Endothelial cell of umbilical vein (primary cell): ENCODE measurements at regions not wholly inside any gene's neighbourhood (a gene's known extent, or its start where the extent isn't known, plus 50 kb on each side); places are given as distances from the start of the nearest gene placed in this dataset.

Source experiments
- BruUV-seq: library from RNA; stranded (reverse); fragments of 400-500 nt; replicated peaks from 2 replicates; lab custom pipeline; 2021; lab: Mats Ljungman, UMichigan
- CTCF ChIA-PET: fragments of 300-600, 350-600 bp; sonication (Branson Sonifier 250); formaldehyde crosslinking; loops from one replicate; lab custom pipeline; 2021; ENCODE audit warnings: antibody characterized with exemption, inconsistent platforms; lab: Charles Lee
- POLR2A ChIA-PET: fragments of 300-600, 350-600 bp; sonication (Branson Sonifier 250); formaldehyde crosslinking; loops from one replicate; lab custom pipeline; 2021; ENCODE audit warnings: antibody characterized with exemption, inconsistent platforms; lab: Charles Lee
- DNase-seq: peaks from one replicate; pipeline ENCODE4 v3.0.0-alpha.2; 2011; ENCODE audit warnings: low read depth, low spot score
- FAIRE-seq: peaks from 2 replicates; lab custom pipeline; 2011; peaks lifted over from hg19 to GRCh38; lab: Jason Lieb, UNC
- H2AFZ ChIP-seq: 2 replicates; pipeline ENCODE4 v1.6.0; 2012; ENCODE audit warnings: low read depth, low read length, control low read depth, inconsistent platforms
- H3K27ac ChIP-seq: 2 replicates; pipeline ENCODE4 v1.5.1; 2011; ENCODE audit warnings: low read depth, mild to moderate bottlenecking, control low read depth, low read length, moderate library complexity; ENCODE audit not compliant: insufficient read depth
- H3K27me3 ChIP-seq, 2 experiments: 2 replicates each; pipeline versions ENCODE4 v1.6.0 to v1.6.1; 2011; ENCODE audit warnings: low read length in 2 of 2, mixed read lengths in 1 of 2; ENCODE audit not compliant: control insufficient read depth in 2 of 2, insufficient read depth in 2 of 2
- H3K36me3 ChIP-seq, 2 experiments: 2 replicates in 1 of 2; 3 replicates in 1 of 2; pipeline ENCODE4 v1.5.1; 2011; ENCODE audit warnings: low read length in 2 of 2, mild to moderate bottlenecking in 1 of 2, moderate library complexity in 1 of 2; ENCODE audit not compliant: control insufficient read depth in 2 of 2, insufficient read depth in 2 of 2; ENCODE audit errors: extremely low read depth in 1 of 2
- H3K4me1 ChIP-seq: 3 replicates; pipeline ENCODE4 v1.5.1; 2011; ENCODE audit warnings: mild to moderate bottlenecking, low read length; ENCODE audit not compliant: control insufficient read depth, insufficient read depth; ENCODE audit errors: extremely low read depth
- H3K4me2 ChIP-seq: 2 replicates; pipeline ENCODE4 v1.6.1; 2011; ENCODE audit warnings: low read length, control low read depth, mixed read lengths; ENCODE audit not compliant: insufficient read depth
- H3K4me3 ChIP-seq, 3 experiments: fragments of 200-600 bp in 1 of 3; sonication (generic), shearing (Covaris generic) in 1 of 3; replicated peaks in 1 of 3; 2 replicates each; pipeline ENCODE4 v1.5.1; 2011 to 2016; ENCODE audit warnings: control low read depth in 3 of 3, low read length in 3 of 3, mild to moderate bottlenecking in 2 of 3, inconsistent platforms in 1 of 3, low read depth in 1 of 3, moderate library complexity in 1 of 3; ENCODE audit not compliant: insufficient read depth in 1 of 3
- H3K79me2 ChIP-seq: 2 replicates; pipeline ENCODE4 v1.6.0; 2012; ENCODE audit warnings: low read length, inconsistent platforms; ENCODE audit not compliant: control insufficient read depth, insufficient read depth
- H3K9ac ChIP-seq: replicated peaks from 2 replicates; pipeline ENCODE3; 2011; ENCODE audit warnings: low read length, control low read depth; ENCODE audit not compliant: insufficient read depth; ENCODE audit errors: extremely low read depth
- H3K9me1 ChIP-seq: replicated peaks from 3 replicates; pipeline ENCODE4 v1.6.0; 2011; ENCODE audit warnings: mild to moderate bottlenecking, low read length; ENCODE audit not compliant: control insufficient read depth, insufficient read depth; ENCODE audit errors: extremely low read depth
- H3K9me3 ChIP-seq: replicated peaks from 2 replicates; pipeline ENCODE4 v1.5.1; 2012; ENCODE audit warnings: low read length, inconsistent platforms; ENCODE audit not compliant: control insufficient read depth, insufficient read depth
- H4K20me1 ChIP-seq: replicated peaks from 2 replicates; pipeline ENCODE3; 2011; ENCODE audit warnings: mild to moderate bottlenecking, low read length; ENCODE audit not compliant: control insufficient read depth, insufficient read depth; ENCODE audit errors: extremely low read depth
- EZH2 ChIP-seq: IDR thresholded peaks from 2 replicates; pipeline ENCODE4 v1.6.1; 2012; ENCODE audit warnings: borderline replicate concordance, low read depth, mild to moderate bottlenecking, moderate library complexity, low read length, inconsistent platforms; ENCODE audit not compliant: severe bottlenecking
- FOS ChIP-seq: IDR thresholded peaks from 2 replicates; pipeline ENCODE4 v1.6.1; 2011; ENCODE audit warnings: mild to moderate bottlenecking, low read length, moderate library complexity, borderline replicate concordance; ENCODE audit not compliant: insufficient read depth
- GATA2 ChIP-seq: IDR thresholded peaks from 2 replicates; pipeline ENCODE4 v1.7.0; 2011; ENCODE audit warnings: low read depth, mild to moderate bottlenecking, moderate library complexity, mixed read lengths, low read length; ENCODE audit not compliant: insufficient read length, insufficient read depth
- JUN ChIP-seq: IDR thresholded peaks from 2 replicates; pipeline ENCODE4 v1.6.1; 2011; ENCODE audit warnings: borderline replicate concordance, low read depth; ENCODE audit not compliant: insufficient read length, insufficient read depth
- MYC ChIP-seq: IDR thresholded peaks from one replicate; pipeline ENCODE4 v1.6.1; 2011; ENCODE audit warnings: mild to moderate bottlenecking, low read depth, low read length
- POLR2A ChIP-seq: IDR thresholded peaks from 2 replicates; pipeline ENCODE4 v1.6.1; 2012; ENCODE audit warnings: low read depth, mild to moderate bottlenecking, control low read depth, low read length
- POLR2AphosphoS5 ChIP-seq: IDR thresholded peaks from 2 replicates; pipeline ENCODE4 v1.6.1; 2012; ENCODE audit warnings: low read depth, mild to moderate bottlenecking, control low read depth, low read length, moderate library complexity; ENCODE audit not compliant: insufficient read depth
- dilution Hi-C: fragments of 300-500 bp; cut with MboI; formaldehyde crosslinking; loops from one replicate; pipeline ENCODE4 v1.15.0; 2019; ENCODE audit warnings: low sequenced_read_pairs; ENCODE audit not compliant: extremely low pct_ligation_motif_present
- intact Hi-C: fragments of 100-400 bp; cut with micrococcal nuclease; formaldehyde crosslinking; loops from one replicate; pipeline ENCODE4 v1.10.0; 2022
- TF ChIP-seq, protein P1 (sequence below), 2 donors: IDR thresholded peaks; 1 replicate in 1 of 2; 2 replicates in 1 of 2; pipeline ENCODE4 v1.5.1; 2011; ENCODE audit warnings: low read length in 2 of 2, mild to moderate bottlenecking in 2 of 2, moderate library complexity in 2 of 2, control low read depth in 1 of 2, inconsistent platforms in 1 of 2, low read depth in 1 of 2; ENCODE audit not compliant: insufficient read depth in 1 of 2; ENCODE audit errors: extremely low read depth in 1 of 2
- TF ChIP-seq, protein P2 (sequence below): IDR thresholded peaks from 2 replicates; pipeline ENCODE4 v1.6.1; 2011; ENCODE audit not compliant: insufficient read depth, insufficient read length

DNA sequence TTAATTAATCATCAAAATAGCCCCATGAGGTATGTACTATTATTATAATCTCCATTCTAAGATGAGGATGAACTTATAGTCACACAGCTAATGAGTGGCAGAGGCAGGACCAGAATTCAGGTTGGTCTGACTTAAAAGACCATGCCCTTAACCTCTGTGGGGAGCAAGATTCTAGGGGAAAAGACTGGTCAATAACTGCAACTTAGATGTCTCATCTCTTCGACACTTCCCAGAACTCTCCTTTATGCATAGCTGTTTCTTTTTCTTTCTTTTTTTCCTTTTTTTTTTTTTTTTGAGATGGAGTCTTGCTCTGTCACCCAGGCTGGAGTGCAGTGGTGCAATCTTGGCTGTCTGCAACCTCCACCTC is 66.3 kb upstream of the RTN4 start:
- intact Hi-C loops, result no loop called here
- POLR2A ChIA-PET, result interaction anchor here (0.7 kb wide), 1 partner anchor 127 kb away, joined by 5 read pairs; no protein-coding TSS in a partner anchor
- Histone ChIP-seq H3K9me3 (no peaks in the 10 kb centered on the region), H3K79me2 (no peaks in the 10 kb centered on the region), H3K4me3 (no peak overlapping the region), H4K20me1 (no peaks in the 10 kb centered on the region), H3K4me2 (no peak overlapping the region), H3K9ac (no peak overlapping the region), H3K9me1 (no peaks in the 10 kb centered on the region), H2AFZ (no peak overlapping the region), H3K4me1 (peaks cover 22% of the 10 kb centered on the region), H3K36me3 (no peaks in the 10 kb centered on the region), H3K27me3 (no peaks in the 10 kb centered on the region), H3K27ac (no peak overlapping the region)
- no peak for FAIRE-seq
- TF ChIP-seq POLR2AphosphoS5 (no peak), FOS (no peak), POLR2A (no peak), MYC (no peak), JUN (no peak), EZH2 (no peak), GATA2 (no peak)
- TF ChIP-seq, protein P1, sequence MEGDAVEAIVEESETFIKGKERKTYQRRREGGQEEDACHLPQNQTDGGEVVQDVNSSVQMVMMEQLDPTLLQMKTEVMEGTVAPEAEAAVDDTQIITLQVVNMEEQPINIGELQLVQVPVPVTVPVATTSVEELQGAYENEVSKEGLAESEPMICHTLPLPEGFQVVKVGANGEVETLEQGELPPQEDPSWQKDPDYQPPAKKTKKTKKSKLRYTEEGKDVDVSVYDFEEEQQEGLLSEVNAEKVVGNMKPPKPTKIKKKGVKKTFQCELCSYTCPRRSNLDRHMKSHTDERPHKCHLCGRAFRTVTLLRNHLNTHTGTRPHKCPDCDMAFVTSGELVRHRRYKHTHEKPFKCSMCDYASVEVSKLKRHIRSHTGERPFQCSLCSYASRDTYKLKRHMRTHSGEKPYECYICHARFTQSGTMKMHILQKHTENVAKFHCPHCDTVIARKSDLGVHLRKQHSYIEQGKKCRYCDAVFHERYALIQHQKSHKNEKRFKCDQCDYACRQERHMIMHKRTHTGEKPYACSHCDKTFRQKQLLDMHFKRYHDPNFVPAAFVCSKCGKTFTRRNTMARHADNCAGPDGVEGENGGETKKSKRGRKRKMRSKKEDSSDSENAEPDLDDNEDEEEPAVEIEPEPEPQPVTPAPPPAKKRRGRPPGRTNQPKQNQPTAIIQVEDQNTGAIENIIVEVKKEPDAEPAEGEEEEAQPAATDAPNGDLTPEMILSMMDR (IDR thresholded peaks at IDR 0.05; ENCODE audit: extremely low read depth in 1 of 2, insufficient read depth in 1 of 2, low read depth in 1 of 2, low read length in 2 of 2), result no peak
- TF ChIP-seq, protein P2, sequence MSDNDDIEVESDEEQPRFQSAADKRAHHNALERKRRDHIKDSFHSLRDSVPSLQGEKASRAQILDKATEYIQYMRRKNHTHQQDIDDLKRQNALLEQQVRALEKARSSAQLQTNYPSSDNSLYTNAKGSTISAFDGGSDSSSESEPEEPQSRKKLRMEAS, result no peak
- dilution Hi-C loops, result no loop called here
- CTCF ChIA-PET, result interaction anchor here (0.7 to 2.5 kb wide), 4 partner anchors 16 to 68 kb away, joined by 3 to 5 read pairs (median 5); no protein-coding TSS in a partner anchor
- DNase-seq, result no peak
- no TSS peak for BruUV-seq
